BLaER1 (cell line): ENCODE measurements at regions not wholly inside any gene's neighbourhood (a gene's known extent, or its start where the extent isn't known, plus 50 kb on each side); places are given as distances from the start of the nearest gene placed in this dataset.
"Not testable (repeated sequence)": the region's sequence is repeated elsewhere in the genome, so short reads cannot be mapped to it uniquely, and the experiment has no call there.

Experiments used
- H3K27ac ChIP-seq: shearing (Covaris generic); formaldehyde crosslinking; 2 replicates; pipeline ENCODE4 v1.8.1; 2022
- H3K27me3 ChIP-seq: shearing (Covaris generic); formaldehyde crosslinking; 2 replicates; pipeline ENCODE4 v1.8.1; 2022
- H3K36me3 ChIP-seq: shearing (Covaris generic); formaldehyde crosslinking; 2 replicates; pipeline ENCODE4 v1.8.1; 2022
- H3K4me1 ChIP-seq: shearing (Covaris generic); formaldehyde crosslinking; 2 replicates; pipeline ENCODE4 v1.8.1; 2022
- H3K4me2 ChIP-seq: shearing (Covaris generic); formaldehyde crosslinking; 2 replicates; pipeline ENCODE4 v1.8.1; 2022
- H3K4me3 ChIP-seq: shearing (Covaris generic); formaldehyde crosslinking; 2 replicates; pipeline ENCODE4 v1.8.1; 2022
- H3K9ac ChIP-seq: shearing (Covaris generic); formaldehyde crosslinking; 2 replicates; pipeline ENCODE4 v1.8.1; 2022
- H3K9me3 ChIP-seq: shearing (Covaris generic); formaldehyde crosslinking; 2 replicates; pipeline ENCODE4 v1.8.1; 2022
- H4K20me1 ChIP-seq: shearing (Covaris generic); formaldehyde crosslinking; 2 replicates; pipeline ENCODE4 v1.8.1; 2022
- Cebpa-rat ChIP-seq: shearing (Covaris generic); IDR thresholded peaks from 2 replicates; pipeline ENCODE4 v1.8.1; 2022

DNA sequence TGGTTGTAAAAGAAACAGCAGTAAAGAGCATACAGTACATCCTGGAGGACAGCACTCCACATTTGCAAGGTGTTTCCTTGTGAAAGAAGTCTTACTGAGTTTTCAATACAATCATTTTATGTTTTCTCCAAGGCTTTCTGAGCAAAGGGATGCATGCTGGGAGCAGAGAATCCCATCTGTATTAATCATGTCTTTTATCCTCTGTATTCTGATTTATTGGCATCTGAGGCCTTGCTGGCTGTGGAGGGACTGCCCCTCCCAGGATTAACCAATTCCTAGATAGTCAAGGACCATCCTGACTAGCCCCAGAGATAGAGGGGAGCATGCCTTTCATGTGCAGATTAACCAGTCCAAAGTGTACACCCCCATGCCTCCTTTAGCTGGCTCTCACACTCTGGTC lies 476.3 kb downstream of the SIPA1L2 start:
- Histone ChIP-seq H3K27ac (no peak overlapping the region), H4K20me1 (no peaks in the 10 kb centered on the region)
- no peak for TF ChIP-seq Cebpa-rat

DNA sequence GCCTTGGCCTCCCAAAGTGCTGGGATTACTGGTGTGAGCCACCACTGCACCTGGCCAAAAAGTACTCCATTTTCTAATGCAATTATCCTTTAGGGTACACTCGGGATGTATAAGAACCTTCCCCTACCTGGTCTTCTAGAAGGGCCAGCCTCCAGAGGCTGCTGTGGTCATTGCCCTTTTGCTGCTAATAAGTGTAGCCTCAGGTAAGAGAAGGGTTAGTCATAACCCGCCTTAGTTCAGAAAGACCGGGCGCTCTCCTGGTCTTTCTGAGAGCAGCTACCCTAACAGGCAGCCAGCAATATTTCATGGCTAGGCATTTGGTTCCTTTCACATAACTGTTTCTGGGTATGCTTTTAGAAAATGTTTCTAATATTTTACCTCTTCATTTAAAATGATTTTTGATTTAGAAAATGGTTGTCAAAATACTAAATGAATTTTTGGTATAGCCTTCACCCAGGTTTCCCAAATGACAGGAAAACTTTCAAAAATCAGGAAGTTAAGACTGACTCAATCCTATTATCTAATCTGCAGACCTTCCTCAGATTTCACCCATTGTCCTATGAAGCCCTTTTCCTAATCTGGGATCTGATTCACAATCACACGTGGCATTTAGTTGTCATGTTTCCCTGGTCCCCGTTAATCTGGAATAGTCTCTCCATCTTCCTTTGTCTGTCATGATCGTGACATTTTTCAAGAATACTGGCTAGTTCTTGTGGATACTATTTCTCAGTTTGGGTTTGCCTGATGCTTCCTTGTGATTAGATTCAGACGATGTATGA lies 479.0 kb downstream of the SIPA1L2 start:
- Histone ChIP-seq H3K27me3 (no peaks in the 10 kb centered on the region), H3K4me2 (no peak overlapping the region), H4K20me1 (no peaks in the 10 kb centered on the region), H3K9ac (no peak overlapping the region), H3K27ac (no peak overlapping the region), H3K36me3 (no peaks in the 10 kb centered on the region), H3K9me3 (no peaks in the 10 kb centered on the region), H3K4me3 (no peak overlapping the region), H3K4me1 (no peaks in the 10 kb centered on the region)
- no peak for TF ChIP-seq Cebpa-rat

More for the DNA sequence above, 476.3 kb downstream of the SIPA1L2 start:
- H3K4me3 ChIP-seq = no peak overlapping the region
- no peak overlapping the region for H3K9ac ChIP-seq
- H3K27me3 ChIP-seq = no peaks in the 10 kb centered on the region
- no peaks in the 10 kb centered on the region for H3K4me1 ChIP-seq
- H3K36me3 ChIP-seq = no peaks in the 10 kb centered on the region
- H3K4me2 ChIP-seq = no peak overlapping the region
- H3K9me3 ChIP-seq = no peaks in the 10 kb centered on the region

DNA sequence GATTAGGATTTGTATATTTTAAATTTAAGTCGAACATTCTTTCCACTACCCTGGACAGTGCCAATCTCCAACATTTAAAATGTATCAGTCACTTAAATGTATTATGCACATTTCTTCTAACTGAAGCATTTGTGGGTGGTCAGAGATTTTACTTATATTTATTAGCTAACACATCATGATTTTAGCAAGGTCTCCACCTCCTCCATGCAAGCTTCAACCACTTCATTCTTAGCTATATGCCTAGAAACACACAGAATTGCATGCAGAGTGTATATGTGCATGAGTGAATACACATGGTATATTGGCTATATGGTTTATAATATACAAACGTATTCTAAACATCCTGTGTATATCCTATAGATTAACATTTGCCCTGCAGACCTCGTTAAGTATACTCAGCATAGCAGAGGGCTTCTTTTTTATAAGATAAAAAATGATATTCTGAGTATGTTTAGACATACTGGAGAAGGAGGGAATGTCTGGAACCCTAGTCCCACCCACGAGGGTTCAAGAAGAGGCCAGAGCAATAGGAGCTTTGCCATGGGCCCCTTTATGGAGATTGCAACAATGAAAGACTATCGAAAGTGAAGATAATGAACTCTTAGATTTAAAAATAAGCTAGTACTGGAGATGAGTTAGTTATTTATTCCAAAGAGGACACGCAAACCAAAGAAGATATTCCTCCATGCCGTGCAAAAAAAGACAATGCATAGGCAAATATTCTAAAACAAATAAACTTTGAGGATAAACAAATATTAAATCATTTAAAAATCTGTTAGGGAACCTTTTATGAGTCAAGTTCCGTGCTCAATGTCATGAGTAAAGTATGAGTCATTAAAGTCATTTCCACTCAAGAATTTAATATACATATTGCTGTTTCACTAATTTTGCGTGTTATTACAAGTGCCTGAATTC lies 480.4 kb downstream of the SIPA1L2 start:
- no peaks in the 10 kb centered on the region for H3K27me3 ChIP-seq
- no peak overlapping the region for H3K9ac ChIP-seq
- no peak overlapping the region for H3K4me3 ChIP-seq
- no peak for TF ChIP-seq Cebpa-rat
- H3K4me2 ChIP-seq = no peak overlapping the region
- no peaks in the 10 kb centered on the region for H3K9me3 ChIP-seq
- no peaks in the 10 kb centered on the region for H3K36me3 ChIP-seq
- no peak overlapping the region for H3K27ac ChIP-seq
- H4K20me1 ChIP-seq = no peaks in the 10 kb centered on the region
- H3K4me1 ChIP-seq = no peaks in the 10 kb centered on the region

DNA sequence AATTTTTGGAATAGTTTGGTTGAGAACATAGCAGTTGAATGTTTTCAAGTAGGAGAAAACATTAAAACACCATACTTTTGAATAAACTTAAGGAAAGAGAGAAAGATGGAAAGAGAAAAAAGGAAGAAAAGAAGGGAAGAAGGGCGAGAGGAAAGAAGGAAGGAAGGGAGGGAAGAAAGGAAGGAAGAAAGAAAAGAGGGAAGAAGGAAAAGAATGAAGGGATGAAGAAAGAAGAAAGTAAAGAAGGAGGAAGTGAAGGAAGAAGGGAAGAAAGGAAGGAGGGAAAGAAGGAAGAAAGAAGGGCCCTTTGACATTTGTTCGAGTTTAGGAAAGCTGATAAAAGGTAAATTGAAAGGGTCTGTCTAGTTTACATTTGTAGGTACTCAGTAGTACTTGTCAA lies 482.7 kb downstream of the SIPA1L2 start:
- no peaks in the 10 kb centered on the region for H3K36me3 ChIP-seq
- H4K20me1 ChIP-seq = no peaks in the 10 kb centered on the region
- no peak overlapping the region for H3K4me2 ChIP-seq
- TF ChIP-seq Cebpa-rat = no peak
- H3K27ac ChIP-seq = no peak overlapping the region
- H3K4me1 ChIP-seq = no peaks in the 10 kb centered on the region
- H3K4me3 ChIP-seq = no peak overlapping the region
- H3K9ac ChIP-seq = no peak overlapping the region
- H3K27me3 ChIP-seq = no peaks in the 10 kb centered on the region
- no peaks in the 10 kb centered on the region for H3K9me3 ChIP-seq

DNA sequence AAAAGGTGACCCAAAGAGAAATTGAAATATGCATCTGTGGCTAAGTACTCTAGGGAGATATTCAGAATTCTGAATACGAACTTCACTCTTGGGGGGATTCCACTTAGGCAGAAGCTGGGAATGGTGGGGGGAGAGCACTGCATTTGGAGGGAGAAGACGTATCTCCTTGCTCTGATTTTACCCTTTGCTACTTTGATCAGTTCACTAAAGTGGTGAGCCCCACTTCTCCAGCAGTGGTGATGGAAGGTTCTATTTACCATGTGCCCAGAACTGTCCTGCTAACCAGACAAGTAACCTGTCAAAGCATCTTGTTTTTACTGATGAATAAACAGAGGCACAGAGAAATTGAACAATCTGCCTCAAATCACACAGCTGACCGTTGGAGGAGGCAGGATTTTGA lies 483.4 kb downstream of the SIPA1L2 start:
- Histone ChIP-seq H3K9me3 (no peaks in the 10 kb centered on the region), H3K27ac (no peak overlapping the region)

DNA sequence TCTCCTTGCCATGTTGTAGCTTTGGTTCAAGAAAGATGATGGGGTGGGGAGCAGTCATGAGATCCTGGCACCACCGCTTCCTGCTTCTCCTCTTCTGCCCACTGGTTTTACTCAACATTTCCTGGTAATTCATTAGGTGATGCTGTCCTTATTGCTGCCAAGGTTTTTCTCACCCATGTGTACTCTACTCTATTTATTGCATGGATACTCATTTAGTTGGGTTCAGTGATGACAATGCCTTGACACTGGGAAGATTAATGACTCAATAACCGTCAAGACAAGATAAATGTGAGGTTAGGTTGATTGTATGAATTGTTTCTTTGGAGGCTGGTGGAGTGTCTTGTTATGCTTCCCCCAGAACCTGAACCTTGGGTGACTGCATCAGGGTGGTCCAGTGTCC lies 484.2 kb downstream of the SIPA1L2 start:
- H3K4me1 ChIP-seq = no peaks in the 10 kb centered on the region
- no peaks in the 10 kb centered on the region for H3K27me3 ChIP-seq

More for the DNA sequence above, 483.4 kb downstream of the SIPA1L2 start:
- Histone ChIP-seq H3K9ac (no peak overlapping the region), H3K27me3 (no peaks in the 10 kb centered on the region), H3K36me3 (no peaks in the 10 kb centered on the region), H3K4me3 (no peak overlapping the region), H3K4me1 (no peaks in the 10 kb centered on the region), H4K20me1 (no peaks in the 10 kb centered on the region), H3K4me2 (no peak overlapping the region)
- TF ChIP-seq Cebpa-rat = no peak

DNA sequence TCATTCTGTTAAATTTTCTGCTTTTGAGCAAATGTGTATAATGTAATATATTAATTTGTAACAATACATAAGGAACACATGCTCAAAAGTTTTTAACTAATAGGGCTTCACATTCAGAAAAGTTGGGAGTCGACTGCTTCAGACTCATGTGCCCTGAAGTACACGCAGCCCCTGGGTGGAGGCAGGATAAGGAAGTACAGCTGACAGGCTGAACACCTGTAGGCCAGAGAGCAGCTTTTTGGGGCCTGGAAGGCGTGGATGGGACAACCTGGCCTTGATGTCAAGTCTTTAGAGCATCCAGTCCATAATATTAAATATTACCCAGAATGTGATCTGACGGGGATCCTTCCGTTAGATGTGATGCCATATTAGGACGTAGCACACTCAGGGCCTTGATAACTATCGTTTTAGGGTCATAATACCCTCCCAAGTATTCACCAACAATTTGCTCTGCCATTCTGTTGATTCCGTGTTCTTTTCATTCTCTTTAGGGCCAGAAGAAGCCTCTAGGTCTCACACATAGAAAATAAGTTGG lies 485.2 kb downstream of the SIPA1L2 start:
- Histone ChIP-seq H3K36me3 (no peaks in the 10 kb centered on the region), H3K4me2 (no peak overlapping the region), H3K27ac (no peak overlapping the region), H3K27me3 (no peaks in the 10 kb centered on the region), H3K9ac (no peak overlapping the region), H4K20me1 (no peaks in the 10 kb centered on the region), H3K4me1 (no peaks in the 10 kb centered on the region), H3K9me3 (peaks cover 12% of the 10 kb centered on the region), H3K4me3 (no peak overlapping the region)
- TF ChIP-seq Cebpa-rat = no peak

More for the DNA sequence above, 484.2 kb downstream of the SIPA1L2 start:
- Histone ChIP-seq H3K9ac (no peak overlapping the region), H3K27ac (no peak overlapping the region), H4K20me1 (no peaks in the 10 kb centered on the region), H3K4me2 (no peak overlapping the region), H3K4me3 (no peak overlapping the region), H3K9me3 (peaks cover 5% of the 10 kb centered on the region), H3K36me3 (no peaks in the 10 kb centered on the region)
- TF ChIP-seq Cebpa-rat = no peak

DNA sequence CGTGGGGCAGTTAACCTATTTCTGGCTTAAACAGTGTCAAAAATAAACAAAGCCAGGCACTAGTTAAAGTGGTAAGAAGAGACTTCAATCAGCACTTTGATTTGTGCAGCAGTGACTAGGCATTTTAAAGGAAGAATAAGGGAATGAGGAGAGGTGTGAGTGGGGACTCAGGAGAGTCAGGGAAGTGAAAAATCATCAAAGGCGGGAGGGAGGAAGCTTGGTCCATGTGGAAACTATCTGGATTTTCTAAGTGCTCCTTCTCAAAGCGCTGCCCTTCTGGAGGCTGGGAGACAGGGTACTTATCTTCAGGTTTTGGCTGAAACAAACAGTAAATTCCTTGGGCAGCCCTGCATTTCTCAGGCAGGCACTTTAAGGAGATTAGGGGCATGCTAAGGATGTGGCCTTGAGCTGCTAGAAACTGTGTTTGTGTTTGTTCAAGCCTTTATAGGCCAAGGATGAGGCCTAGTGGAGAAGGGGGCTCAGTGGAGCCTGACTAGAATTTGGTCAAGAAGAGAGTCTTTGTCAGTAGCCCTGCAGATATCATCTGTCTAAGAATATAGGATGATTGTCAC lies 486.5 kb downstream of the SIPA1L2 start:
- no peak overlapping the region for H3K27ac ChIP-seq
- no peak overlapping the region for H3K4me2 ChIP-seq
- H3K27me3 ChIP-seq = no peaks in the 10 kb centered on the region
- no peaks in the 10 kb centered on the region for H4K20me1 ChIP-seq
- no peak for TF ChIP-seq Cebpa-rat
- H3K9ac ChIP-seq = no peak overlapping the region
- H3K4me3 ChIP-seq = no peak overlapping the region
- H3K4me1 ChIP-seq = no peaks in the 10 kb centered on the region
- peaks cover 17% of the 10 kb centered on the region for H3K9me3 ChIP-seq
- H3K36me3 ChIP-seq = no peaks in the 10 kb centered on the region

DNA sequence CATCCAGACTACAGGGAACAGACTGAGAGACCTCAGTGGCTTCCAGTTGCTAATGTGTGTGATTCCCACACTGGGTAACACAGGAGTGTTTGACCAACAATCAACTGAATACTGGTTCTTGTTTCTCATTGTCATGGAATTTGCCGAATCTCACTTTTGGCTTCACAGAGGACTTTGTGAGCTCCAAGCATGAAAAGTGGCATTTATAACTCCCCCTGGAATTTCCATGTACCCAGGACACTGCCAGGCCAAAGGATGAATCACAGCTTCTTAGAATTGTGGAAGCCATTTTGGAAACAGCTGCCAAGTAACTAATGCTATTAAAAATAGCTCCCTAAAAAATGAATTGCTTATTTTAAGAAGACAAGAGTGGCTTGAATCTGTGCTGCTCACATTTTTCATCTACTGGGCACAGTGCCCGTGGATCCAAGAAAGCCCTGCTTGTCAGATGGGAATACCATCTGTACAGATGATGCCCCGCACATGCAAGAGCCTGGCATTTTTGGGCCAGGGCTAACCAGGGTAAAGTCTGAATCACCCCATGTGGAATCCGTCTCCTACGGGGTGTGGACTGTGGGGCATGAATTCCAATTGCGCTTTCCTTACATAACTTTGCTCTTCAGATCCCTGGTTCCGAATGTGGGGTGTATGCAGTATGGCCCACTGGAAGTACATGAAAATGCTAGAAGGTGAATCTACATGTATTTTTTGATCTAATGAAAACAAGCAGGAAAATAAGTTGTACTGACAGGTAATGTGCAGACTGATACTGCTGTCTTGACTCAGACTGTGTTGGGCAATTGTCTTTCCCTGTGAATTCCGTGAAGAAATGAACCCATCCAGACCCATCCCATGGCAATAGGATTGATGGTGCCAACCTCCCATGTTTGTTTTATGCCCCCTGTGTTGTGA lies 487.3 kb downstream of the SIPA1L2 start:
- H3K36me3 ChIP-seq = no peaks in the 10 kb centered on the region
- no peaks in the 10 kb centered on the region for H4K20me1 ChIP-seq
- peaks cover 17% of the 10 kb centered on the region for H3K9me3 ChIP-seq
- no peak overlapping the region for H3K9ac ChIP-seq
- H3K4me1 ChIP-seq = no peaks in the 10 kb centered on the region
- H3K4me3 ChIP-seq = no peak overlapping the region
- no peak overlapping the region for H3K4me2 ChIP-seq
- no peak overlapping the region for H3K27ac ChIP-seq
- no peaks in the 10 kb centered on the region for H3K27me3 ChIP-seq
- no peak for TF ChIP-seq Cebpa-rat

DNA sequence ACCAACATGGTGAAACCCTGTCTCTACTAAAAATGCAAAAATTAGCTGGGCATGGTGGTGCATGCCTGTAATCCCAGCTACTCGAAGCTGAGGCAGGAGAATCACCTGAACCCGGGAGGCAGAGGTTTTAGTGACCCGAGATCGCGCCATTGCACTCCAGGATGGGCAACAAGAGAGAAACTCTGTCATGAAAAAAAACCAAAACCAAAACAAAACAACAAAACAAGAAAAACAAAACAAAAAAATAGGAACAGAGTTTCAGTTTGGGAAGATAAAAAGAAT lies 488.8 kb downstream of the SIPA1L2 start:
- not testable (repeated sequence) for H3K4me1 ChIP-seq, H3K27me3 ChIP-seq, H3K27ac ChIP-seq, H3K4me3 ChIP-seq, H3K36me3 ChIP-seq, H3K9ac ChIP-seq, H3K4me2 ChIP-seq, H4K20me1 ChIP-seq
- peaks cover 28% of the 10 kb centered on the region for H3K9me3 ChIP-seq
